ENCODE measurements at regions not wholly inside any gene's neighbourhood (a gene's known extent, or its start where the extent isn't known, plus 50 kb on each side); places are given as distances from the start of the nearest gene placed in this dataset.

GRCh38 chr19:30085394-30085793, 143.4 kb downstream of the URI1 start:
- ChIA-PET CTCF (interaction anchor here (0.6 to 1.3 kb wide), 4 partner anchors 12 to 564 kb away, joined by 3 to 5 read pairs (median 4); no protein-coding TSS in a partner anchor), POLR2A (no interaction called here)
- ATAC-seq (peak in 1 of 2 experiments; percentile 10; a peak in 2 of 6 replicates), DNase-seq (ENCODE audit: low read depth in 1 of 2, low spot score in 1 of 2) (peak in 1 of 2 experiments; percentile 25), FAIRE-seq (no peak)
- H3K27ac ChIP-seq = no peak overlapping the region
- H3K9me3 ChIP-seq = no peaks in the 10 kb centered on the region
- H3K4me3 ChIP-seq = no peak overlapping the region
- WGBS (ENCODE audit: missing lambda C conversion rate) = 48% methylated on average over 10 of the region's 10 CpGs
- H3K4me2 ChIP-seq = no peak overlapping the region
- H3K4me1 ChIP-seq = no peaks in the 10 kb centered on the region
- TF ChIP-seq RAD21 (conservative IDR thresholded peaks at IDR 0.05 in 1 of 2, IDR thresholded peaks at IDR 0.05 in 1 of 2) = peak in 1 of 2 experiments; percentile 32; a peak in 2 of 5 replicates
- TF ChIP-seq CTCF (IDR thresholded peaks at IDR 0.05) = 0 out of 3 replicates have a peak, but pooled peaks have one; percentile 11
- TF ChIP-seq NR3C1 (IDR thresholded peaks at IDR 0.05) = no peak

GRCh38 chr19:30086220-30086619, 144.2 kb downstream of the URI1 start:
- ChIA-PET CTCF (interaction anchor here (0.9 to 1.3 kb wide), 3 partner anchors 11 to 564 kb away, joined by 3 to 5 read pairs (median 4); no protein-coding TSS in a partner anchor), POLR2A (no interaction called here)
- no peak overlapping the region for H3K4me3 ChIP-seq
- DNase-seq (ENCODE audit: low read depth in 1 of 2, low spot score in 1 of 2) (no peak), FAIRE-seq (peak; percentile 32), ATAC-seq (no peak)
- TF ChIP-seq GATA3 (IDR thresholded peaks at IDR 0.05; ENCODE audit: borderline replicate concordance) (no peak), CBX8 (IDR thresholded peaks at IDR 0.05) (no peak), CBX2 (IDR thresholded peaks at IDR 0.05; ENCODE audit: borderline replicate concordance, low read depth) (no peak), CHD4 (IDR thresholded peaks at IDR 0.05; ENCODE audit: borderline replicate concordance) (no peak), E2F6 (IDR thresholded peaks at IDR 0.05; ENCODE audit: borderline replicate concordance, low read depth) (no peak), ZSCAN20 (CRISPR knock-in tag; IDR thresholded peaks at IDR 0.05) (no peak), HOXB5 (CRISPR knock-in tag; IDR thresholded peaks at IDR 0.05) (no peak), FOSB (CRISPR knock-in tag; IDR thresholded peaks at IDR 0.05) (no peak), EHF (CRISPR knock-in tag; IDR thresholded peaks at IDR 0.05) (no peak), ZC3H11A (IDR thresholded peaks at IDR 0.05) (no peak), MYC (IDR thresholded peaks at IDR 0.05; ENCODE audit: borderline replicate concordance, low read length) (no peak)
- H3K9me3 ChIP-seq = no peaks in the 10 kb centered on the region
- 46% methylated on average over 5 of the region's 5 CpGs for WGBS (ENCODE audit: missing lambda C conversion rate)
- H3K4me1 ChIP-seq = no peaks in the 10 kb centered on the region
- H3K27ac ChIP-seq = no peak overlapping the region
- no peak overlapping the region for H3K4me2 ChIP-seq

GRCh38 chr19:30086916-30087315, 144.9 kb downstream of the URI1 start:
- Histone ChIP-seq H3K4me3 (no peak overlapping the region), H3K4me1 (no peaks in the 10 kb centered on the region), H3K9me3 (no peaks in the 10 kb centered on the region), H3K27ac (no peak overlapping the region), H3K4me2 (no peak overlapping the region)
- no peak for DNase-seq (ENCODE audit: low read depth in 1 of 2, low spot score in 1 of 2)
- ATAC-seq = no peak
- CTCF ChIA-PET = interaction anchor here (1.9 kb wide), 1 partner anchor 21 kb away, joined by 7 read pairs; no protein-coding TSS in a partner anchor
- 69% methylated on average over 10 of the region's 10 CpGs for WGBS (ENCODE audit: missing lambda C conversion rate)
- FAIRE-seq = no peak
- POLR2A ChIA-PET = no interaction called here
- no peak for TF ChIP-seq HES2 (IDR thresholded peaks at IDR 0.05)
- no peak for TF ChIP-seq SMC3 (IDR thresholded peaks at IDR 0.05)
- no peak for TF ChIP-seq REST (IDR thresholded peaks at IDR 0.05)
- no peak for TF ChIP-seq EHMT2 (IDR thresholded peaks at IDR 0.05; ENCODE audit: low read depth)
- no peak for TF ChIP-seq HOXB5 (CRISPR knock-in tag; IDR thresholded peaks at IDR 0.05)
- TF ChIP-seq PBX3 (IDR thresholded peaks at IDR 0.05) = no peak
- TF ChIP-seq TP53 (CRISPR knock-in tag; IDR thresholded peaks at IDR 0.05) = no peak
- no peak for TF ChIP-seq HEYL (CRISPR knock-in tag; IDR thresholded peaks at IDR 0.05)
- no peak for TF ChIP-seq CTCF (IDR thresholded peaks at IDR 0.05)
- TF ChIP-seq EP300 (IDR thresholded peaks at IDR 0.05) = no peak
- no peak for TF ChIP-seq CEBPB (IDR thresholded peaks at IDR 0.05)
- TF ChIP-seq HOXA7 (CRISPR knock-in tag; IDR thresholded peaks at IDR 0.05) = no peak
- no peak for TF ChIP-seq FOXS1 (CRISPR knock-in tag; IDR thresholded peaks at IDR 0.05)

Measured in A549 (cell line).